Neural cell (in vitro differentiated cells): ENCODE measurements at regions not wholly inside any gene's neighbourhood (a gene's known extent, or its start where the extent isn't known, plus 50 kb on each side); places are given as distances from the start of the nearest gene placed in this dataset.

Experiments used
- POLR2AphosphoS5 ChIP-seq: IDR thresholded peaks from 2 replicates; pipeline ENCODE4 v1.6.1; 2012
- TF ChIP-seq, protein P1 (sequence below): fragments of 450-650 bp; IDR thresholded peaks from 2 replicates; pipeline ENCODE4 v1.5.1; 2014; ENCODE audit warnings: antibody characterized with exemption, mild to moderate bottlenecking, moderate library complexity; ENCODE audit not compliant: poor library complexity, severe bottlenecking

- TF ChIP-seq, protein P1, sequence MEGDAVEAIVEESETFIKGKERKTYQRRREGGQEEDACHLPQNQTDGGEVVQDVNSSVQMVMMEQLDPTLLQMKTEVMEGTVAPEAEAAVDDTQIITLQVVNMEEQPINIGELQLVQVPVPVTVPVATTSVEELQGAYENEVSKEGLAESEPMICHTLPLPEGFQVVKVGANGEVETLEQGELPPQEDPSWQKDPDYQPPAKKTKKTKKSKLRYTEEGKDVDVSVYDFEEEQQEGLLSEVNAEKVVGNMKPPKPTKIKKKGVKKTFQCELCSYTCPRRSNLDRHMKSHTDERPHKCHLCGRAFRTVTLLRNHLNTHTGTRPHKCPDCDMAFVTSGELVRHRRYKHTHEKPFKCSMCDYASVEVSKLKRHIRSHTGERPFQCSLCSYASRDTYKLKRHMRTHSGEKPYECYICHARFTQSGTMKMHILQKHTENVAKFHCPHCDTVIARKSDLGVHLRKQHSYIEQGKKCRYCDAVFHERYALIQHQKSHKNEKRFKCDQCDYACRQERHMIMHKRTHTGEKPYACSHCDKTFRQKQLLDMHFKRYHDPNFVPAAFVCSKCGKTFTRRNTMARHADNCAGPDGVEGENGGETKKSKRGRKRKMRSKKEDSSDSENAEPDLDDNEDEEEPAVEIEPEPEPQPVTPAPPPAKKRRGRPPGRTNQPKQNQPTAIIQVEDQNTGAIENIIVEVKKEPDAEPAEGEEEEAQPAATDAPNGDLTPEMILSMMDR = no peak
- TF ChIP-seq POLR2AphosphoS5 = no peak
Observed at GRCh38 chr5:135120951-135121350, 86.9 kb upstream of the PITX1 start.
